Activated T-helper 2 cell treated with anti-CD3 and anti-CD28 coated beads, Interferon-gamma antibody, Interleukin-2, Interleukin-4, amounts not matched to agents 10 μg/mL and 5 μg/mL and 100 μg/mL, durations not matched to agents 14 hours and 24 hours and 36 hours (primary cell): ENCODE measurements at regions not wholly inside any gene's neighbourhood (a gene's known extent, or its start where the extent isn't known, plus 50 kb on each side); places are given as distances from the start of the nearest gene placed in this dataset.

Experiments used
- DNase-seq: peaks from one replicate; pipeline ENCODE4 v3.0.0; 2021; ENCODE audit warnings: low spot score
- H3K27ac Mint-ChIP-seq: one replicate; pipeline ENCODE4 v1.8.0; 2021; ENCODE audit warnings: mixed read lengths
- H3K27me3 Mint-ChIP-seq: one replicate; pipeline ENCODE4 v1.8.0; 2021; ENCODE audit warnings: low read depth, mixed read lengths
- H3K36me3 Mint-ChIP-seq: one replicate; pipeline ENCODE4 v1.8.0; 2021; ENCODE audit warnings: low read depth, mixed read lengths
- H3K4me1 Mint-ChIP-seq: one replicate; pipeline ENCODE4 v1.8.0; 2021; ENCODE audit warnings: low read depth, mixed read lengths
- H3K4me3 Mint-ChIP-seq: one replicate; pipeline ENCODE4 v1.8.0; 2021; ENCODE audit warnings: low read depth, mild to moderate bottlenecking, moderate library complexity, mixed read lengths
- H3K9me3 Mint-ChIP-seq: one replicate; pipeline ENCODE4 v1.8.0; 2021; ENCODE audit warnings: mixed read lengths
- intact Hi-C: fragments of 100-400 bp; cut with micrococcal nuclease; formaldehyde crosslinking; loops from one replicate; pipeline ENCODE4 v1.15.1; 2023

DNA sequence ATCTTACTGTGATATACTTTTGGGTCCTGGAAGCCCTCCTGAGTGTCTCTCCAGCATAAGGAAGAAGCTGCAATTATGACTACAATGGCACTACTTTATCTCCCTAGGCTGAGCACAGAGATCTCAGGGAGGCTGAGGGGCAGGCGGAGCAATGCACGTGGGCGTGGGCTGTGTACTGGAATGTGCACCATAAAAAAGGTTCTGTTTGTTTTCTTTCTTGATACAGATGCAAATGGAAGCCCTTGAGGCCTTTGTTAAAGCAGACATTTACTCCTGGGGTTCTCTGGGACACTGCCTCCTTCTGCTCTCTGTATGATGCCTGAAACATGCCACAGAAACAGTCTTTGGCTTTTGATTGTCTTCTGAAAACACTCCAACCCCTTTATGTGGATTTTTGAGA, 79.1 kb upstream of the DLX2 start:
- Mint-ChIP-seq H3K27ac (no peak overlapping the region), H3K9me3 (peaks cover 9% of the 10 kb centered on the region), H3K27me3 (no peaks in the 10 kb centered on the region), H3K4me1 (peaks cover 5% of the 10 kb centered on the region), H3K36me3 (no peaks in the 10 kb centered on the region), H3K4me3 (no peak overlapping the region)
- no peak for DNase-seq
- intact Hi-C loops = no loop called here

- DNase-seq = no peak
- H3K27ac Mint-ChIP-seq = no peak overlapping the region
- no peaks in the 10 kb centered on the region for H3K27me3 Mint-ChIP-seq
- no peaks in the 10 kb centered on the region for H3K36me3 Mint-ChIP-seq
- H3K9me3 Mint-ChIP-seq = peaks cover 9% of the 10 kb centered on the region
- no peak overlapping the region for H3K4me3 Mint-ChIP-seq
- intact Hi-C loops = no loop called here
- peaks cover 5% of the 10 kb centered on the region for H3K4me1 Mint-ChIP-seq
Observed at GRCh38 chr2:172182624-172183023, 79.9 kb upstream of the DLX2 start.

DNA sequence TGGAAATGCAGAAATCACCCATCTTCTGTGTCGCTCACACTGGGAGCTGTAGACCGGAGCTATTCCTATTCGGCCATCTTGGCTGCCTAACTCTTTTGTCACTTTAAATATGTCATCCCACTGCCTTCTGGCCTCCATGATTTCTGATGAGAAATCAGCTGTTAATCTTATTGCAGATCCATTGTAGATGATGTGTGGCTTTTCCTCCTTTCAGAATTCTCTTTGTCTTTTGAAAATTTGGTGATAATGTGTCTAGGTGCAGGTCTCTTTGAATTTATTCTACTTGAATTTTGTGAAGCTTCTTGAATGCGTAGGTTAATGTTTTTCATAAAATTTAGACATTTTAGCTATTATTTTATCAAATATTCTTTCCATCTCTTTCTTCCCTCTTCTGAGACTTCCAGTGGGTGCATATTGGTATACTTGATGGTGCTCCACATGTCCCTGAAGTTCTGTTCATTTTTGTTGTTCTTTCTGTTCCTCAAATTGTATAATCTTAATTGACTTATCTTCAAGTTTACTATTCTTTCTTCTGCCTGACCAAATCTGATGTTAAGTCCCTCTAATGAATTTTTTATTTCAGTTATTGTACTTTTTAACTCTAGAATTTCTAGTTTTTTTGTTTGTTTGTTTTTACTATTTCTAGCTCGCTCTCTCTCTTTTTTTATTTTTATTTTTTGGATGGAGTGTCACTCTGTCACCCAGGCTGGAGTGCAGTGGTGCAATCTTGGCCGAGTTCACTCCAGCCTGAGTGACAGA, 90.8 kb upstream of the DLX2 start:
- no peak for DNase-seq
- no peak overlapping the region for H3K4me3 Mint-ChIP-seq
- peaks cover 8% of the 10 kb centered on the region for H3K36me3 Mint-ChIP-seq
- peaks cover 3% of the 10 kb centered on the region for H3K27me3 Mint-ChIP-seq
- no peak overlapping the region for H3K27ac Mint-ChIP-seq
- intact Hi-C loops = no loop called here
- peaks cover 33% of the 10 kb centered on the region for H3K9me3 Mint-ChIP-seq
- peaks cover 2% of the 10 kb centered on the region for H3K4me1 Mint-ChIP-seq

GRCh38 chr2:172195836-172196376, 93.2 kb upstream of the DLX2 start:
- no peak overlapping the region for H3K27ac Mint-ChIP-seq

GRCh38 chr2:172196768-172197431, 94.2 kb upstream of the DLX2 start:
- Mint-ChIP-seq H3K9me3 (peaks cover 42% of the 10 kb centered on the region), H3K4me1 (peaks cover 2% of the 10 kb centered on the region), H3K36me3 (peaks cover 8% of the 10 kb centered on the region), H3K4me3 (no peak overlapping the region), H3K27me3 (peaks cover 3% of the 10 kb centered on the region), H3K27ac (no peak overlapping the region)
- DNase-seq = no peak
- intact Hi-C loops = no loop called here

More at GRCh38 chr2:172195836-172196376, 93.2 kb upstream of the DLX2 start:
- H3K36me3 Mint-ChIP-seq = peaks cover 8% of the 10 kb centered on the region
- H3K4me3 Mint-ChIP-seq = no peak overlapping the region
- DNase-seq = no peak
- intact Hi-C loops = no loop called here
- peaks cover 2% of the 10 kb centered on the region for H3K4me1 Mint-ChIP-seq
- H3K27me3 Mint-ChIP-seq = peaks cover 3% of the 10 kb centered on the region
- H3K9me3 Mint-ChIP-seq = peaks cover 42% of the 10 kb centered on the region

DNA sequence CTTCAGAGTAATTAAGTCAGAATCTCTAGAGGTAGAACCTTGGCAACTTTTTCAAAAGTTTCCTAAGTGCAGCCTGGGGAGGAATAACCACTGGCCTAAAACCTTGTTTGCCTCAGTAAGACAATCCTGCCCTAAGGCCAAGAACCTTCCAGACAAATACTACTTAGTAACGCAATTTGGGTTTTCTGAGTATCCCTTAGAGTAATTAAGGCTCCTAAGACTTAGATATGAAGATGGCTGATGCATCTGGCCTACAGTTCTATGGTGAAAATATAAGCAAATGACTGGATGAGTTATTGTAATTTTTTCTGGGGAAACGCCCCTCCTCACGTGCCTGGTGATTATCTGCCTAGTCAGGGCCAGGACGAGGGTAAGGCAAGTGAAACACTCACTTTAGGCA, 95.7 kb upstream of the DLX2 start:
- H3K4me1 Mint-ChIP-seq = peaks cover 2% of the 10 kb centered on the region
- no peak overlapping the region for H3K4me3 Mint-ChIP-seq
- no peak for DNase-seq
- H3K27me3 Mint-ChIP-seq = peaks cover 3% of the 10 kb centered on the region
- intact Hi-C loops = no loop called here
- peaks cover 6% of the 10 kb centered on the region for H3K36me3 Mint-ChIP-seq
- peaks cover 40% of the 10 kb centered on the region for H3K9me3 Mint-ChIP-seq
- no peak overlapping the region for H3K27ac Mint-ChIP-seq

- peaks cover 3% of the 10 kb centered on the region for H3K27me3 Mint-ChIP-seq
- intact Hi-C loops = no loop called here
Observed at GRCh38 chr2:172198908-172199307, 96.2 kb upstream of the DLX2 start.

DNA sequence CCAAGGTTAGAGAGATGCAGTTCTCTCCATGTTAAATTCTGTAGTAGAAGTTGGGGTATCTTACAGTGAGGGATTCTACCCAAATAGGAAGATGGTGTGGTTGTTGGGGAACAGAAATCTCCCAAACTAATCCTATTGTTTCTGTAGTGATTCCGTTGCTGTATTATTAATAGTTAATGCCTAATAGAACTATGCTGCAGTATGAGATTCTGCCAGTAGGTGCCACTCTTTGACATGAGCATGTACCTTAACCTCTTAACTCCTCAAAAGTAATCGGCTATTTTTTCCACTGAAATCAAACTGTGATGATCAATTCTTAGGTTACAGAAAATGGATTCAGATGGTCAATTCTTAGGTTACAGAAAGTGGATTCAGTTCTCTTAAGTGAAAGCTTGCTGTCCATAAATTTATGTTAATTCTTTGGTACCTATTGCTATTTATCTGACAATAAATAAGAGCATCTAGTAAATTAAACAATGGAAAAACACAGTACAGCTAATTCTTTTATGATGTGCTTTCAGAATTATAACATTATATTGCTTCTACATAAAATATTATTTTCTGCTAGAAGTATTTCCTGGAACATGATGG, 97.9 kb upstream of the DLX2 start:
- Mint-ChIP-seq H3K36me3 (no peaks in the 10 kb centered on the region), H3K27ac (no peak overlapping the region), H3K9me3 (peaks cover 18% of the 10 kb centered on the region), H3K4me1 (peaks cover 2% of the 10 kb centered on the region), H3K27me3 (peaks cover 3% of the 10 kb centered on the region), H3K4me3 (no peak overlapping the region)
- intact Hi-C loops = no loop called here
- DNase-seq = no peak

More at GRCh38 chr2:172198908-172199307, 96.2 kb upstream of the DLX2 start:
- H3K27ac Mint-ChIP-seq = no peak overlapping the region
- no peak for DNase-seq
- H3K4me3 Mint-ChIP-seq = no peak overlapping the region
- peaks cover 2% of the 10 kb centered on the region for H3K4me1 Mint-ChIP-seq
- H3K36me3 Mint-ChIP-seq = peaks cover 3% of the 10 kb centered on the region
- H3K9me3 Mint-ChIP-seq = peaks cover 35% of the 10 kb centered on the region

DNA sequence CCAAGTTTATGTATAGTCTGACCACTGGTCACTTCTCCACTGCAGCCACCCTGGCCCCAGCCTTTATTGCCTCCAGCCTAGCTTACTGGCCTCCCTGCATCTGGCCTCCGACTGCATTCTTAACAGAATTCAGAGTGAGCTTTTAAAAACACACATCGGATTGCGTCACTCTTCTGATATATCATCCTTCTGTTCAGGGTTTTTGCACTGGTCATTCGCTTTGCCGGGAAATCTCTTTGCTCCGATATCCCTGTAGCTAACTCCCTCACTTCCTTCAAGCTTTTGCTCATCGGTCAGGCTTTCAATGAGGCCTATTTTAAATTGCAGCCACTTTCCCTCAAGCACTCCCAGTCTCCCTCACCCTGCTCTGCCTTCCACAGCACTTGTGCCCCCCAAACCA, 101.6 kb upstream of the DLX2 start:
- no peak overlapping the region for H3K27ac Mint-ChIP-seq
- intact Hi-C loops = no loop called here

GRCh38 chr2:172204762-172205161, 102.1 kb upstream of the DLX2 start:
- intact Hi-C loops = no loop called here
- peaks cover 4% of the 10 kb centered on the region for H3K9me3 Mint-ChIP-seq
- no peaks in the 10 kb centered on the region for H3K4me1 Mint-ChIP-seq
- H3K4me3 Mint-ChIP-seq = no peak overlapping the region
- no peak for DNase-seq
- H3K27ac Mint-ChIP-seq = no peak overlapping the region
- H3K36me3 Mint-ChIP-seq = no peaks in the 10 kb centered on the region
- peaks cover 4% of the 10 kb centered on the region for H3K27me3 Mint-ChIP-seq

More for the DNA sequence above, 101.6 kb upstream of the DLX2 start:
- Mint-ChIP-seq H3K4me3 (no peak overlapping the region), H3K4me1 (no peaks in the 10 kb centered on the region), H3K36me3 (no peaks in the 10 kb centered on the region), H3K27me3 (peaks cover under 1% of the 10 kb centered on the region), H3K9me3 (peaks cover 9% of the 10 kb centered on the region)
- no peak for DNase-seq

- Mint-ChIP-seq H3K36me3 (no peaks in the 10 kb centered on the region), H3K27me3 (peaks cover 4% of the 10 kb centered on the region), H3K4me3 (no peak overlapping the region), H3K27ac (no peak overlapping the region), H3K9me3 (no peaks in the 10 kb centered on the region), H3K4me1 (no peaks in the 10 kb centered on the region)
- DNase-seq = no peak
- intact Hi-C loops = no loop called here
Observed at GRCh38 chr2:172205292-172205691, 102.6 kb upstream of the DLX2 start.

- H3K27me3 Mint-ChIP-seq = peaks cover 4% of the 10 kb centered on the region
- H3K9me3 Mint-ChIP-seq = no peaks in the 10 kb centered on the region
- no peak for DNase-seq
- H3K27ac Mint-ChIP-seq = no peak overlapping the region
- no peaks in the 10 kb centered on the region for H3K4me1 Mint-ChIP-seq
- intact Hi-C loops = no loop called here
- H3K36me3 Mint-ChIP-seq = no peaks in the 10 kb centered on the region
- H3K4me3 Mint-ChIP-seq = no peak overlapping the region
Observed at GRCh38 chr2:172207911-172208310, 105.2 kb upstream of the DLX2 start.

- H3K36me3 Mint-ChIP-seq = no peaks in the 10 kb centered on the region
Observed at GRCh38 chr2:172208791-172209325, 106.2 kb upstream of the DLX2 start.

More at GRCh38 chr2:172208791-172209325, 106.2 kb upstream of the DLX2 start:
- no peak for DNase-seq
- Mint-ChIP-seq H3K9me3 (no peaks in the 10 kb centered on the region), H3K4me3 (no peak overlapping the region), H3K27me3 (peaks cover 6% of the 10 kb centered on the region), H3K27ac (no peak overlapping the region), H3K4me1 (no peaks in the 10 kb centered on the region)
- intact Hi-C loops = no loop called here
